GM19328 (cell line): ENCODE measurements at regions not wholly inside any gene's neighbourhood (a gene's known extent, or its start where the extent isn't known, plus 50 kb on each side); places are given as distances from the start of the nearest gene placed in this dataset.
"Not testable (repeated sequence)": the region's sequence is repeated elsewhere in the genome, so short reads cannot be mapped to it uniquely, and the experiment has no call there.

Experiments used
- ATAC-seq: cut with Tn5 transposase; IDR thresholded peaks from one replicate; pipeline ENCODE4 v1.9.1; 2021; ENCODE audit warnings: mild to moderate bottlenecking, moderate library complexity; ENCODE audit not compliant: unreplicated experiment

DNA sequence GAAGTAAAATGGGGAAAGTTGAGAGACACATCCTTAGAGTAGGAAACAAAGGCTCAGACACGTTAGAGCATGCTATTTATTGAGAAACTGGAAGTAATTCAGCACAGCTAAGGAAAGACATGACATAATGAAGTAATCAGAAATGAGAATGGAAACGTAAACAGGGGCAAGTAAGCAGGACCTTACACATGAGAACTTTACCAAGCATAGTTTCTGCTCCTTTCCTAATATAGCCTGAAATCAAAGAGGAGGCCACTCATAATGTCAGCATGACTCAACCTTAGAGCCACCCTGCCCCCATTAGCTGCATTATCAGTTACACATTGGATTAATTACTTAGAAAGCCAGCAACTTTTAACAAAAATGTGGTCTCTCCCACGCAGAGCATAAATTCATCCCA, 558.3 kb upstream of the GRIA3 start:
- no peak for ATAC-seq

GRCh38 chrX:122626871-122627270, 557.2 kb upstream of the GRIA3 start:
- no peak for ATAC-seq

- ATAC-seq, result no peak
Measured at GRCh38 chrX:122641136-122641535, 542.9 kb upstream of the GRIA3 start.

DNA sequence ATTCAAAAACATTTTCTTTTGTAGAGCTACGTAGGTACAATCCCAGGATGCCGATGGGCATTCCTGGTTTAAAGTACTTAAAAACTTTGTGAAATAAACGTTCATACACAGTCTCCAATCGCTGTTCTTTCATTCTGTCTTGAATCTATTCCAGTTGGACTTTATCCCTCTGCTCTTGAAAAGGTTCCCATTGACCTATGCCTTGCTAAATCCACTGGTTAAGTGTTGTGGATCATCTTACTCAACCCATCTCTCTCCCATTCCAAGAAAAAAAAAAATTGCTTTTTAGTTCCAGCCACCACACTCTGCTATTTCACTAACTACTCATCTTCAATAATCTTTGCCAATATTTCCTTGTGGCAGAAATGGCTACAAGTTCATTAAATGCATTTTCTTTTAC, 542.3 kb upstream of the GRIA3 start:
- no peak for ATAC-seq

GRCh38 chrX:122655256-122655655, 528.8 kb upstream of the GRIA3 start:
- ATAC-seq, result not testable (repeated sequence)

DNA sequence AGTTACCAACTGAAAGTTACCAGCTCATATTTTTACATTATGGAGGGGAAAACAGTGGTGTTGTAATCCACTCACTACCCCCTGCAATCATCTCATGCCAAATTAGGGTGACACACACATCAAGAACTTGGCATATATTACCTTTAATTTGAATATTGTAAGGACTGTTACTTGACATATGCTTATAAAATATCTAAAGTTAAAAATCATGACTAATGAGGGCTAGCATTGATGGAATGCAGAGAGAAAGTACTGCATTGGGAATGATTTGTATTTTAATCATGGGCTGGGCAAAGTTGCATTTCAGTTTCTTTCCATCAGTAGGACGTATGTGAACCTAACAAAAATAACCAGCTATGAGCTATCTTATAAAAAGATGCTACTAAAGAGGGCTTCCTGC, 517.5 kb upstream of the GRIA3 start:
- no peak for ATAC-seq

GRCh38 chrX:122667667-122668066, 516.4 kb upstream of the GRIA3 start:
- ATAC-seq, result no peak

DNA sequence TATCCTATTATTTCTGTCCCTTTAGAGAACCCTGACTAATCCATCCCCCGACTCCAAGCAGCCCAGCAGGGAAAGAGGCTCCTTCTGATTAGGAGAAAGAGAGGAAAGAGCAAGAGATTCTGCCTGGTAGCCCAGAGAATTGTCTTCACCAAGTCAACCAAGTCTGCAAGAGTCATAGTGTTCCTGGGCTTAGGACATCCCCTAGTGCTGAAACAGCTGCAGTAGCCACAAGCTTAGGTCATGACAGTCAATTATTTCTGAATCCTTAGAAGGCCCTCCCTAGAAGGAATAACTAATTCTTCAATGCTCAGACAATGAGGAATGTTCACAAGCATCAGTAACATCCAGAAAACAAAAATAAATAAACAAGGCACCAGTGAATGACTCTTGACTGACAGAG, 480.3 kb upstream of the GRIA3 start:
- ATAC-seq, result no peak

- no peak for ATAC-seq
Measured at GRCh38 chrX:122739770-122740169, 444.3 kb upstream of the GRIA3 start.

GRCh38 chrX:122770581-122770980, 413.5 kb upstream of the GRIA3 start:
- ATAC-seq, result no peak

GRCh38 chrX:122771933-122772332, 412.1 kb upstream of the GRIA3 start:
- ATAC-seq, result no peak

GRCh38 chrX:122777766-122778165, 406.3 kb upstream of the GRIA3 start:
- ATAC-seq, result no peak

- ATAC-seq, result no peak
Measured at GRCh38 chrX:122783918-122784317, 400.2 kb upstream of the GRIA3 start.

DNA sequence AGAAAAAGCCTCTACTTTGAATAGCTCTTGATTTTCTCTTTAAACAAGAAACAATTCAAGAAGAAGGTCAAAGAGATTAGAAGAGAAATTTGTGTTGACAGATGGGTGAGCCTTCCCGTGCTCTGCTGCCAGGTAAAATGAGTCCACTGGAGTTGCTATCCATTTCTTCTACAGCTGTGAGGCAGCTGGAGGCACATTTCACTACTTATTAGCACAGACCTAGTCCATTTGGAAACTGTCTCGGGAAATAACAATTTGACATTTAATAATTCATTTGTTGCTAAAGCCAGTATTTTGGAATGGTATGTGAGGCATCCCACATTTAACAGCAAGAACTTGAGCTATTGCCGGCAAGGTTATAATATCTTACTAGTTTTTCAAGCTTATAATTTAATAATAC, 396.8 kb upstream of the GRIA3 start:
- ATAC-seq, result no peak

- ATAC-seq, result no peak
Measured at GRCh38 chrX:122788216-122788615, 395.9 kb upstream of the GRIA3 start.

- ATAC-seq, result no peak
Measured at GRCh38 chrX:122790376-122791095, 393.5 kb upstream of the GRIA3 start.

DNA sequence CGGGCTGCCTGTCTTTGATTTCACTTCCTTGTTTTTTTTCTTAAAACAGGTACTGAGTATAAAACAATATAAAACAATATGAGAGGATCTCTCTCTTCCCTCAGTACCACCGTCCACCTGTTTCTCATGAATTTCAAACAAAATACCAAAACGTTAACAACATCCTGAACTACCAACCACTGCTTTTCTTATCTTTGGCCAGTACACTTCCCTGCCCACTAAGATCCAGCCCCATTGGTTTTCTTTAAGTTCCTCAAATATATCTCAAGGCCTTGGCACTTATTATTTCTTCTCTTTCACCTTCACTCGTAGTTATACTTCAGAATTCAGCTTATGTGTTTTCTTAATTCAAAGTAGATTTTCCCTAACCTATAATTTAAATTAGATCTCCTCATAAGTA, 370.2 kb upstream of the GRIA3 start:
- ATAC-seq, result no peak

GRCh38 chrX:122816288-122816687, 367.8 kb upstream of the GRIA3 start:
- no peak for ATAC-seq

- ATAC-seq, result no peak
Measured at GRCh38 chrX:122817321-122817955, 366.6 kb upstream of the GRIA3 start.

DNA sequence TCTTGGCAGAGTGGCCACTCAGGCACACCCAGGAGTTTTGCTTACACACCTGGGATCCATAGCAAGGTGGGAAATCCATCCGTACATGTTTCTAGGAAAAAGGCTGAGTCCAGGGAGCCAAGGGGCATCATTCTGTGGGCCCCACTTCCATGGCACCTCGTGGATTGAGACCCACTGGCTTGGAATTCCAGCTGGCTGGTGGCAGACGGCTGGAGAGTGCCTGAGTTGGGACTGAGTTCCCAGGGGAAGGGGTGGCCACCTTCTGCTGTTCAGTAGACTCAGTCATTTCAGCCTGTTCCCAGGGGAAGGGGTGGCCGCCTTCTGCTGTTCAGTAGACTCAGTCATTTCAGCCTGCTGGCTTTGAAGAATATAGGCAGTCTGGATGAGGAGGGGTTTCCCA, 366.0 kb upstream of the GRIA3 start:
- no peak for ATAC-seq

- ATAC-seq, result no peak
Measured at GRCh38 chrX:122833230-122833629, 350.8 kb upstream of the GRIA3 start.

DNA sequence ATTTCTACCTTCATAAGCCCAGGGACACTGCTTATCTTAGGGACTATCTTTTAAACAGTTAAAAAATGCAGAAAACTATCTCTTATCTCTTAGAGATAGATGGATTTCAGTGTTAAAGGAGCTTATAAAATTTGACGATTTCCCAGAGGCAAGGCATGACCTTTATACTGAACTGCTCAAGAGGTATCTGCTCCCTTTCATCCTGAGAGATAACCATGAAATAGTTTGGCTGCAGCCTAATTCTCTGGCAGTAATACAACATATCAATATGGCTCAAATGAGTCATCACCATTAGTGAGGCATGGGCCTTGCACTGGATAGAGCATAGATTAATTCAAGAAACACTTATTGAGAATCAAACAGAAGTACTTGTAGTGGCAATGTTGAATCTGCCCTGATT, 348.2 kb upstream of the GRIA3 start:
- no peak for ATAC-seq

GRCh38 chrX:122850326-122850725, 333.8 kb upstream of the GRIA3 start:
- ATAC-seq, result no peak
